HEK293 (cell line): ENCODE measurements at regions not wholly inside any gene's neighbourhood (a gene's known extent, or its start where the extent isn't known, plus 50 kb on each side); places are given as distances from the start of the nearest gene placed in this dataset.

ENCODE experiments used
- CTCF ChIA-PET: fragments of 350-600 bp; formaldehyde crosslinking; extraction: SDS; loops from one replicate; lab custom pipeline; 2021; ENCODE audit warnings: antibody characterized with exemption; lab: Yijun Ruan, JAX
- POLR2A ChIA-PET: fragments of 300-600 bp; formaldehyde crosslinking; extraction: SDS; loops from one replicate; lab custom pipeline; 2020; ENCODE audit warnings: antibody characterized with exemption, inconsistent platforms; lab: Yijun Ruan, JAX
- H3K27ac ChIP-seq: fragments of 200-500 bp; sonication (Bioruptor generic); 2 replicates; pipeline ENCODE4 v1.5.1; 2014; ENCODE audit warnings: low read depth, low read length, control low read depth, inconsistent platforms; ENCODE audit errors: extremely low read depth
- H3K36me3 ChIP-seq, 2 experiments: fragments of 200-500 bp in 1 of 2; sonication (Bioruptor generic) in 1 of 2; 1 replicate in 1 of 2; 2 replicates in 1 of 2; pipeline ENCODE4 v1.5.1; 2014 to 2017; ENCODE audit warnings: inconsistent platforms in 2 of 2, low read length in 2 of 2; ENCODE audit not compliant: control insufficient read depth in 2 of 2, insufficient read depth in 1 of 2
- H3K4me1 ChIP-seq: fragments of 200-500 bp; sonication (Bioruptor generic); 2 replicates; pipeline ENCODE4 v1.5.1; 2014; ENCODE audit warnings: mild to moderate bottlenecking, low read length, inconsistent platforms; ENCODE audit not compliant: control insufficient read depth, insufficient read depth
- H3K4me3 ChIP-seq: 2 replicates; pipeline ENCODE4 v1.5.1; 2011; ENCODE audit warnings: low read depth, mild to moderate bottlenecking, control low read depth, low read length, moderate library complexity
- H3K9me3 ChIP-seq: fragments of 200-500 bp; sonication (Bioruptor generic); 2 replicates; pipeline ENCODE4 v1.5.1; 2014; ENCODE audit warnings: low read depth, low read length, inconsistent platforms; ENCODE audit not compliant: control insufficient read depth, insufficient read depth
- FEZF1 ChIP-seq: fragments of 450-650 bp; formaldehyde crosslinking; IDR thresholded peaks from 2 replicates; pipeline ENCODE4 v1.5.1; 2016; ENCODE audit warnings: missing biosample characterization, missing genetic modification characterization
- GLIS1 ChIP-seq: fragments of 450-650 bp; formaldehyde crosslinking; IDR thresholded peaks from 2 replicates; pipeline ENCODE4 v1.5.1; 2016; ENCODE audit warnings: missing biosample characterization, missing genetic modification characterization
- MZF1 ChIP-seq: fragments of 450-650 bp; formaldehyde crosslinking; IDR thresholded peaks from 2 replicates; pipeline ENCODE4 v1.5.1; 2017; ENCODE audit warnings: missing biosample characterization, missing genetic modification characterization, borderline replicate concordance
- SCRT1 ChIP-seq: fragments of 450-650 bp; formaldehyde crosslinking; IDR thresholded peaks from 2 replicates; pipeline ENCODE4 v1.5.1; 2016; ENCODE audit warnings: missing biosample characterization, missing genetic modification characterization, borderline replicate concordance
- SP7 ChIP-seq: fragments of 450-650 bp; formaldehyde crosslinking; IDR thresholded peaks from 2 replicates; pipeline ENCODE4 v1.5.1; 2016; ENCODE audit warnings: missing biosample characterization, missing genetic modification characterization
- YY1 ChIP-seq: fragments of 450-650 bp; formaldehyde crosslinking; IDR thresholded peaks from 2 replicates; pipeline ENCODE4 v1.5.1; 2018; ENCODE audit warnings: missing biosample characterization, missing genetic modification characterization
- ZBTB17 ChIP-seq: fragments of 450-650 bp; formaldehyde crosslinking; IDR thresholded peaks from 2 replicates; pipeline ENCODE4 v1.5.1; 2016; ENCODE audit warnings: missing biosample characterization, missing genetic modification characterization
- ZFP3 ChIP-seq: fragments of 450-650 bp; formaldehyde crosslinking; IDR thresholded peaks from 2 replicates; pipeline ENCODE4 v1.5.1; 2016; ENCODE audit warnings: low read depth, missing biosample characterization, missing genetic modification characterization
- ZFP69B ChIP-seq: fragments of 450-650 bp; formaldehyde crosslinking; IDR thresholded peaks from 2 replicates; pipeline ENCODE4 v1.5.1; 2016; ENCODE audit warnings: missing biosample characterization, missing genetic modification characterization
- ZNF24 ChIP-seq: fragments of 450-650 bp; formaldehyde crosslinking; IDR thresholded peaks from 2 replicates; pipeline ENCODE4 v1.5.1; 2016; ENCODE audit warnings: missing biosample characterization, missing genetic modification characterization
- ZNF394 ChIP-seq: fragments of 450-650 bp; formaldehyde crosslinking; IDR thresholded peaks from 2 replicates; pipeline ENCODE4 v1.5.1; 2016; ENCODE audit warnings: missing biosample characterization, missing genetic modification characterization, mild to moderate bottlenecking, moderate library complexity, borderline replicate concordance
- ZNF558 ChIP-seq: fragments of 450-650 bp; formaldehyde crosslinking; IDR thresholded peaks from 2 replicates; pipeline ENCODE4 v1.5.1; 2016; ENCODE audit warnings: missing biosample characterization, missing genetic modification characterization
- ZNF626 ChIP-seq: fragments of 450-650 bp; sonication (Bioruptor Pico); formaldehyde crosslinking; IDR thresholded peaks from 2 replicates; pipeline ENCODE4 v1.5.1; 2018; ENCODE audit warnings: missing biosample characterization, missing genetic modification characterization, inconsistent platforms
- ZNF664 ChIP-seq: fragments of 450-650 bp; formaldehyde crosslinking; IDR thresholded peaks from 2 replicates; pipeline ENCODE4 v1.5.1; 2016; ENCODE audit warnings: missing biosample characterization, missing genetic modification characterization
- ZXDB ChIP-seq: fragments of 450-650 bp; formaldehyde crosslinking; IDR thresholded peaks from 2 replicates; pipeline ENCODE4 v1.5.1; 2016; ENCODE audit warnings: missing biosample characterization, missing genetic modification characterization
- TF ChIP-seq, protein P1 (sequence below): fragments of 450-650 bp; formaldehyde crosslinking; IDR thresholded peaks from 2 replicates; pipeline ENCODE4 v1.5.1; 2016; ENCODE audit warnings: missing biosample characterization, missing genetic modification characterization
- TF ChIP-seq, protein P2 (sequence below): fragments of 450-650 bp; formaldehyde crosslinking; IDR thresholded peaks from 2 replicates; pipeline ENCODE4 v1.5.1; 2017; ENCODE audit warnings: missing biosample characterization, missing genetic modification characterization
- TF ChIP-seq, protein P3 (sequence below): fragments of 450-650 bp; formaldehyde crosslinking; IDR thresholded peaks from 2 replicates; pipeline ENCODE4 v1.5.1; 2016; ENCODE audit warnings: missing biosample characterization, missing genetic modification characterization
- TF ChIP-seq, protein P4 (sequence below): fragments of 450-650 bp; formaldehyde crosslinking; IDR thresholded peaks from 2 replicates; pipeline ENCODE4 v1.5.1; 2017; ENCODE audit warnings: missing biosample characterization, missing genetic modification characterization
- TF ChIP-seq, protein P5 (sequence below): fragments of 450-650 bp; formaldehyde crosslinking; IDR thresholded peaks from 2 replicates; pipeline ENCODE4 v1.5.1; 2016; ENCODE audit warnings: missing biosample characterization, missing genetic modification characterization

DNA sequence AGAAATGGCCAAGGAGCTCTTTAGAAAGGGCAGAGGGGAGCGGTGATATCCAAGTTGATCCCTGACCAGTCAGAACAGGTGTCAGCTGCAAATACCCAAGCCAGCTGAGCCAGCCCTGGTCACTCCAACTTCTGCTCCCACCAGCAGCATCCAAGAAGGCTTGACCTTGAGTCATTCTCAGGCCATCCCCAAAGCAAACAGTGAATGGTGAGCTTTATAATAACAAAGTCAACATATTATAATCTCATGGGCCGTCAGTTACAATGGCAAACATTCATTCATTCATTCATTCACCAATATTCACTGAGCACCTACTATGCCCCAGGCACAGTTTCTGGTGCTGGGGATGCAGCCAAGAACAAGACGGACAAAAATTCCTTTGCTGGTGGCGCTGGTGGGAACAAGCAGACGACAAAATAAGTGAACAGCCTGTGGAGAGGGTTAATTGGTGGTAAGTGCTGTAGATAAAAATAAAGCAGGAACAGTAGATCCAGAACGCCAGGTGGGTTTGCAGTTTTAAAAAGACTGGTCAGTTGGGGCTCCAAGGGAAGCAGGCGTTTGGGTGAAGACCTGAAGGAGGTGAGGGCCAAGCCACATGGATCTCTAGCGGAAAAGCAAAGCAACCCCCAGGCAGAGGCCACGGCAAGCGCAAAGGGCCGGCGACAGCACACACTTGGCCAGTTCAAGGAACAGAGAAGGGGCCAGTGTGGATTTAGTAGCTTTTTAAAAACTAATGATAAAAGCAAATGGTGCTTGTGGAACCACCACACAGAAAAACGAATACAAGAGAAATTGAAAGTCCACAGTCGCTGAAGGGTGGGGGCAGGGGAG lies 131.8 kb upstream of the PTPN1 start:
- H3K9me3 ChIP-seq, result no peaks in the 10 kb centered on the region
- ChIA-PET POLR2A (no interaction called here), CTCF (interaction anchor here (0.7 kb wide), 1 partner anchor 349 kb away, joined by 3 read pairs; no protein-coding TSS in a partner anchor)
- H3K36me3 ChIP-seq, result no peaks in the 10 kb centered on the region
- no peak overlapping the region for H3K27ac ChIP-seq
- peaks cover 5% of the 10 kb centered on the region; the same call in 1 of the 2 replicates for H3K4me1 ChIP-seq
- TF ChIP-seq ZNF24 (tag by site-specific recombination) (peak; percentile 74; the same call in 1 of the 2 replicates), ZNF664 (tag by site-specific recombination) (peak; percentile 78; the same call in 1 of the 2 replicates), SCRT1 (tag by site-specific recombination) (no peak)
- no peak overlapping the region for H3K4me3 ChIP-seq

DNA sequence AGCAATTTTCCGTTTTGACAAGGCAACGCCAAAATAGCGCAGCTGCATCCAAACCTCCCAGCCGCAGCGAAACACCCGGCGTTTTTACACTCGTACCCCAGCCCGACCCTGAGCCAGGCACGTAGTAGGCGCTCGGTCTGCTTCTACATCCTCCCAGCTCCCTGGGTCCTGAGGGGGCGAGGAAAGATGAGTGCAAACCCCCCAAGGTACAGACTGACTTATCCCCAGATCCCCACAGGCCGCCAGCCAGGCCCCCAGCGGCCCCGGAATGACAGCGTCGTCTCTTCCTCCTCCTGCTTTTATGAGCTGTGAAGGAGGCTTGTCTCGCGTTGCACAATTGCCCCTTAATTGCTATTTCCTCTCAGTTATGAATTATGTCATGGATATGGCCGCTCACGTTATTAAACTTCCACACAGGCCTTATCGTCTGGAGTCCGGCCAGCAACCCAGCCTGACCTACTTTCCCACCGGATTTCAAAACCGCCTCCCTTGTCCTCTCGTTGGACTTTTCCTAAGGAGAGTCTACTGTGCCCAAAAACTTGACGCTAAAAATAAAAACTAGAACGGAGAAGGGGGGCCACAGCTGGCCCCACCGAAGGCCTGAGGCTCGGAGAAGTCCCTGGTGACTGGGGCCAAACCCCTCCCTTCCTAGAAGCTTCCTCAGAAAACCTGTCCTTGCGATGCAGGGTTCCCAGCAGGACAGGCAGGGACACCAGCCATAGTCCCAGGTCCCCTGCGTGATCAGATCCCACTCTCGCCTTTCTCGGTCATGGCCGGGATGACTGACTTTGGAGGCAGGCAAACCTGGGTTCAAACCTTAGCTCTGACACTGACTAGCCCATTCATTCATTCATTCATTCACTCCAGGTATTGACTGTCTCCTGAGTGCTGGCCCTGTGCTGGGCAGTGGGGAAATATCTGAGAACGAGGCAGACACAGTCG lies 130.9 kb upstream of the PTPN1 start:
- CTCF ChIA-PET, result interaction anchor here (0.7 kb wide), 1 partner anchor 348 kb away, joined by 3 read pairs; no protein-coding TSS in a partner anchor
- Histone ChIP-seq H3K4me3 (no peak overlapping the region), H3K4me1 (peaks cover 8% of the 10 kb centered on the region; the same call in 1 of the 2 replicates), H3K36me3 (no peaks in the 10 kb centered on the region), H3K9me3 (no peaks in the 10 kb centered on the region), H3K27ac (no peak overlapping the region)
- POLR2A ChIA-PET, result no interaction called here
- TF ChIP-seq ZNF24 (tag by site-specific recombination) (peak; percentile 72), ZFP3 (tag by site-specific recombination) (no peak), ZNF394 (no peak), YY1 (tag by site-specific recombination) (peak; percentile 49; the same call in 1 of the 2 replicates), ZXDB (tag by site-specific recombination) (0 out of 2 replicates have a peak, but pooled peaks have one; percentile 16), SP7 (tag by site-specific recombination) (peak; percentile 92), GLIS1 (tag by site-specific recombination) (peak; percentile 99), MZF1 (tag by site-specific recombination) (peak; percentile 83), FEZF1 (tag by site-specific recombination) (0 out of 2 replicates have a peak, but pooled peaks have one; percentile 10), ZFP69B (tag by site-specific recombination) (peak; percentile 87), ZNF558 (tag by site-specific recombination) (0 out of 2 replicates have a peak, but pooled peaks have one; percentile 39), ZNF626 (tag by site-specific recombination) (no peak), ZBTB17 (tag by site-specific recombination) (peak; percentile 51; the same call in 1 of the 2 replicates)
- TF ChIP-seq, protein P1, sequence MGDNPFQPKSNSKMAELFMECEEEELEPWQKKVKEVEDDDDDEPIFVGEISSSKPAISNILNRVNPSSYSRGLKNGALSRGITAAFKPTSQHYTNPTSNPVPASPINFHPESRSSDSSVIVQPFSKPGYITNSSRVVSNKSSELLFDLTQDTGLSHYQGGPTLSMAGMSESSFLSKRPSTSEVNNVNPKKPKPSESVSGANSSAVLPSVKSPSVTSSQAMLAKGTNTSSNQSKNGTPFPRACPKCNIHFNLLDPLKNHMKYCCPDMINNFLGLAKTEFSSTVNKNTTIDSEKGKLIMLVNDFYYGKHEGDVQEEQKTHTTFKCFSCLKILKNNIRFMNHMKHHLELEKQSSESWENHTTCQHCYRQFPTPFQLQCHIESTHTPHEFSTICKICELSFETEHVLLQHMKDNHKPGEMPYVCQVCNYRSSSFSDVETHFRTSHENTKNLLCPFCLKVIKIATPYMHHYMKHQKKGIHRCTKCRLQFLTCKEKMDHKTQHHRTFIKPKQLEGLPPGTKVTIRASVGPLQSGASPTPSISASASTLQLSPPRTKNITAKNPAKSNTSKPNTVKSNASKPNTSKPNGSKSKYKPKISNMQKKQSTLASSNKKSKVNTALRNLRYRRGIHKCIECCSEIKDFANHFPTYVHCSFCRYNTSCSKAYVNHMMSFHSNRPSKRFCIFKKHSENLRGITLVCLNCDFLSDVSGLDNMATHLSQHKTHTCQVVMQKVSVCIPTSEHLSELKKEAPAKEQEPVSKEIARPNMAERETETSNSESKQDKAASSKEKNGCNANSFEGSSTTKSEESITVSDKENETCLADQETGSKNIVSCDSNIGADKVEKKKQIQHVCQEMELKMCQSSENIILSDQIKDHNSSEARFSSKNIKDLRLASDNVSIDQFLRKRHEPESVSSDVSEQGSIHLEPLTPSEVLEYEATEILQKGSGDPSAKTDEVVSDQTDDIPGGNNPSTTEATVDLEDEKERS (tag by site-specific recombination), result no peak
- TF ChIP-seq, protein P2, sequence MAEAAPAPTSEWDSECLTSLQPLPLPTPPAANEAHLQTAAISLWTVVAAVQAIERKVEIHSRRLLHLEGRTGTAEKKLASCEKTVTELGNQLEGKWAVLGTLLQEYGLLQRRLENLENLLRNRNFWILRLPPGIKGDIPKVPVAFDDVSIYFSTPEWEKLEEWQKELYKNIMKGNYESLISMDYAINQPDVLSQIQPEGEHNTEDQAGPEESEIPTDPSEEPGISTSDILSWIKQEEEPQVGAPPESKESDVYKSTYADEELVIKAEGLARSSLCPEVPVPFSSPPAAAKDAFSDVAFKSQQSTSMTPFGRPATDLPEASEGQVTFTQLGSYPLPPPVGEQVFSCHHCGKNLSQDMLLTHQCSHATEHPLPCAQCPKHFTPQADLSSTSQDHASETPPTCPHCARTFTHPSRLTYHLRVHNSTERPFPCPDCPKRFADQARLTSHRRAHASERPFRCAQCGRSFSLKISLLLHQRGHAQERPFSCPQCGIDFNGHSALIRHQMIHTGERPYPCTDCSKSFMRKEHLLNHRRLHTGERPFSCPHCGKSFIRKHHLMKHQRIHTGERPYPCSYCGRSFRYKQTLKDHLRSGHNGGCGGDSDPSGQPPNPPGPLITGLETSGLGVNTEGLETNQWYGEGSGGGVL (tag by site-specific recombination), result peak; percentile 55; the same call in 1 of the 2 replicates
- TF ChIP-seq, protein P3, sequence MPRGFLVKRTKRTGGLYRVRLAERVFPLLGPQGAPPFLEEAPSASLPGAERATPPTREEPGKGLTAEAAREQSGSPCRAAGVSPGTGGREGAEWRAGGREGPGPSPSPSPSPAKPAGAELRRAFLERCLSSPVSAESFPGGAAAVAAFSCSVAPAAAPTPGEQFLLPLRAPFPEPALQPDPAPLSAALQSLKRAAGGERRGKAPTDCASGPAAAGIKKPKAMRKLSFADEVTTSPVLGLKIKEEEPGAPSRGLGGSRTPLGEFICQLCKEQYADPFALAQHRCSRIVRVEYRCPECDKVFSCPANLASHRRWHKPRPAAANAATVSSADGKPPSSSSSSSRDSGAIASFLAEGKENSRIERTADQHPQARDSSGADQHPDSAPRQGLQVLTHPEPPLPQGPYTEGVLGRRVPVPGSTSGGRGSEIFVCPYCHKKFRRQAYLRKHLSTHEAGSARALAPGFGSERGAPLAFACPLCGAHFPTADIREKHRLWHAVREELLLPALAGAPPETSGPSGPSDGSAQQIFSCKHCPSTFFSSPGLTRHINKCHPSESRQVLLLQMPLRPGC, result peak; percentile 28; the same call in 1 of the 2 replicates
- TF ChIP-seq, protein P4, sequence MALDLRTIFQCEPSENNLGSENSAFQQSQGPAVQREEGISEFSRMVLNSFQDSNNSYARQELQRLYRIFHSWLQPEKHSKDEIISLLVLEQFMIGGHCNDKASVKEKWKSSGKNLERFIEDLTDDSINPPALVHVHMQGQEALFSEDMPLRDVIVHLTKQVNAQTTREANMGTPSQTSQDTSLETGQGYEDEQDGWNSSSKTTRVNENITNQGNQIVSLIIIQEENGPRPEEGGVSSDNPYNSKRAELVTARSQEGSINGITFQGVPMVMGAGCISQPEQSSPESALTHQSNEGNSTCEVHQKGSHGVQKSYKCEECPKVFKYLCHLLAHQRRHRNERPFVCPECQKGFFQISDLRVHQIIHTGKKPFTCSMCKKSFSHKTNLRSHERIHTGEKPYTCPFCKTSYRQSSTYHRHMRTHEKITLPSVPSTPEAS (tag by site-specific recombination), result peak; percentile 26; the same call in 1 of the 2 replicates
- TF ChIP-seq, protein P5, sequence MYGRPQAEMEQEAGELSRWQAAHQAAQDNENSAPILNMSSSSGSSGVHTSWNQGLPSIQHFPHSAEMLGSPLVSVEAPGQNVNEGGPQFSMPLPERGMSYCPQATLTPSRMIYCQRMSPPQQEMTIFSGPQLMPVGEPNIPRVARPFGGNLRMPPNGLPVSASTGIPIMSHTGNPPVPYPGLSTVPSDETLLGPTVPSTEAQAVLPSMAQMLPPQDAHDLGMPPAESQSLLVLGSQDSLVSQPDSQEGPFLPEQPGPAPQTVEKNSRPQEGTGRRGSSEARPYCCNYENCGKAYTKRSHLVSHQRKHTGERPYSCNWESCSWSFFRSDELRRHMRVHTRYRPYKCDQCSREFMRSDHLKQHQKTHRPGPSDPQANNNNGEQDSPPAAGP (tag by site-specific recombination), result 0 out of 2 replicates have a peak, but pooled peaks have one; percentile 30
